Skeletal muscle cell (primary cell): ENCODE measurements at regions not wholly inside any gene's neighbourhood (a gene's known extent, or its start where the extent isn't known, plus 50 kb on each side); places are given as distances from the start of the nearest gene placed in this dataset.

ENCODE experiments used
- DNase-seq: peaks from one replicate; pipeline ENCODE4 v3.0.0-alpha.2; 2010; ENCODE audit warnings: low read depth
- H3K4me3 ChIP-seq: 2 replicates; pipeline ENCODE4 v1.5.1; 2011; ENCODE audit warnings: low read depth, mild to moderate bottlenecking, control low read depth, low read length, moderate library complexity

GRCh38 chr4:17309567-17310268 is 202.2 kb downstream of the QDPR start:
- no peak for DNase-seq
- H3K4me3 ChIP-seq, result no peak overlapping the region

DNA sequence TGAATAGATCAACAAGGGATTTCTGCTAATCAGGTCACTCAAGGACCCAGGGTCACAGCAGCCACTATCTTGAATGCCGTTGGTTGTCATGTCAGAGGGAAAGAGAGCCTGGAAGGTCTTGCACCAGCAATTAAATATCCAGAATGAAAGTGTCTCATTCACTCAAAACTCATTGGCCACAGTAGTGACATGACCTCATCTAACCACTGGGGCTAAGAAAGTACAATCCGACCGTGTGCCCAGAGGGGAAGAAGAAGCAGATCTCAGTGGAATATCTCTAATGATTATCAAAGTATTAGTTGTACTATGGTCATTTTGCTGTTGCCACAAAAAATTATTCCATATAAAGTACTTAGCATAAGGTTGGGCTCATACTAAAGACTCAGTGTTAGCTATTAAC is 210.0 kb downstream of the QDPR start:
- no peak for DNase-seq
- H3K4me3 ChIP-seq, result no peak overlapping the region

DNA sequence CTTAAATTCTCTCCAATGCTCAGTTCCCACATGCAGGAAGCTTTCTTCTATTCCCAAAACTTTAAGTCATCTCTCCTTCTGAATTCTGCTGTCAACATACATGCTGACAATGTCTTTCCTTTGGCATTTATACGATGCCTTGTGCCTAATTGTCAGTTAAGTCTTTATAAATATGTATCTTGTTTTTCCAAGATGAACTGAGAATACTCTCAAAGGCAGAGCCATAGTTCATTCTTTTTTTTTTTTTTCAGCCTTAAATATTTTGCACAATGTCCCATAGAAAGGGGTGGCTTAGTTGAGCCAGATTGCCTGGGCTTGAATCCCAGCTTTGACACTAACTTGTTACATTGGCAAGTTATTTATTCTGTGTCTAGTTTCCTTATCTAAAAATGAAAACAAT is 210.6 kb downstream of the QDPR start:
- H3K4me3 ChIP-seq, result no peak overlapping the region
- DNase-seq, result no peak

GRCh38 chr4:17296921-17297890 is 214.7 kb downstream of the QDPR start:
- H3K4me3 ChIP-seq, result no peak overlapping the region
- no peak for DNase-seq

GRCh38 chr4:17293901-17294300 is 218.0 kb downstream of the QDPR start:
- H3K4me3 ChIP-seq, result no peak overlapping the region
- DNase-seq, result no peak

GRCh38 chr4:17288151-17288550 is 223.7 kb downstream of the QDPR start:
- H3K4me3 ChIP-seq, result no peak overlapping the region
- no peak for DNase-seq

DNA sequence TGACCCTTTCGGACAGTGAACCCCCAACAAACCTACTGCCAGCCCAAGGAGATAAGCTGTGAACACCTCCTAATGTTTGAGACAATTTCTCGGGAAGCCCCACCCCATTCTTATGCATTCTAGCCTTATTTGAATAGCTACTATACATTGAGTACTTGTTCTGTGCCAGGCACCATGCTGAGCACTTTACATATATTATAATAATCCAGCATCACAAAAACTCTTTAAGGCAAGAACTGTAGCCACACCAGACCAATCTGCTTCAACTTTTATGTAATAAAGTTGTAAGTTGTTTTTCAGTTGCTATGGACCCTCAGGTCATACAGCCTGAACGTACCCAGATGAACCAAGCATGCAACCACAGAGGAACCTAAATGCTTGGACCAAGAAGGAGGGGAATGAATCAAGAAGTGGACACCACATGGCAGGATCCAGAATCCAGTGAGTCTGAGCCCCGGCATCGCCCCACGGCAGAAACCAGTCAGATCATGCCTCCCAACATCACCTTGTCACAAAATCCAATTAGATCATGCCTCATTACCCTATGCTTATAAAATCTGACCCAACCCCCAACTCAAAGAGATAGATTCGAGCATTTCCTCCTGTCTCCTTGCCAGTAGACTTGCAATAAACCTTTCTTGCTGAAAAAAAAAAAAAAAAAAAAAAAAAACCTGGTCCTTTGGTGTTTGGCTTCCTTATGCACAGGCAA is 225.0 kb downstream of the QDPR start:
- DNase-seq, result no peak
- H3K4me3 ChIP-seq, result no peak overlapping the region

DNA sequence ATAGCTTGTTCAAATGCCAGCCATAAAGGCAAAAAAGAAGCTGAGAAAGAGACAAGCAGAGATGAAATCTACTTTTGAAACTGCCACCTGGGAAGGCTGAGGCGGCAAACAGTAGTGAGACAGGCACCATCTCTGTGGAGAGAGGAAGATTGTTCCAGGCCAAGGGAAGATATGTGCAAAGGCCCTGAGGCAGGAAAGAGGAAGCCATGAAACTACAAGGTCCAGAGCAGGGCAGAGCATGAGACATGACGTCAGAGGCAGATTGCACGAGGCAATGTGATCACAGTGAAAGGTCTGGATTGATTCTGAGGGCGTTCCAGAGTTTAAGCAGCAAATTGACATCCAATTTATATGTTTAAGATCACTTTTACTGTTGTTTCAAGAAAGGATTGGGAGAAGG is 226.1 kb downstream of the QDPR start:
- no peak for DNase-seq
- H3K4me3 ChIP-seq, result no peak overlapping the region

DNA sequence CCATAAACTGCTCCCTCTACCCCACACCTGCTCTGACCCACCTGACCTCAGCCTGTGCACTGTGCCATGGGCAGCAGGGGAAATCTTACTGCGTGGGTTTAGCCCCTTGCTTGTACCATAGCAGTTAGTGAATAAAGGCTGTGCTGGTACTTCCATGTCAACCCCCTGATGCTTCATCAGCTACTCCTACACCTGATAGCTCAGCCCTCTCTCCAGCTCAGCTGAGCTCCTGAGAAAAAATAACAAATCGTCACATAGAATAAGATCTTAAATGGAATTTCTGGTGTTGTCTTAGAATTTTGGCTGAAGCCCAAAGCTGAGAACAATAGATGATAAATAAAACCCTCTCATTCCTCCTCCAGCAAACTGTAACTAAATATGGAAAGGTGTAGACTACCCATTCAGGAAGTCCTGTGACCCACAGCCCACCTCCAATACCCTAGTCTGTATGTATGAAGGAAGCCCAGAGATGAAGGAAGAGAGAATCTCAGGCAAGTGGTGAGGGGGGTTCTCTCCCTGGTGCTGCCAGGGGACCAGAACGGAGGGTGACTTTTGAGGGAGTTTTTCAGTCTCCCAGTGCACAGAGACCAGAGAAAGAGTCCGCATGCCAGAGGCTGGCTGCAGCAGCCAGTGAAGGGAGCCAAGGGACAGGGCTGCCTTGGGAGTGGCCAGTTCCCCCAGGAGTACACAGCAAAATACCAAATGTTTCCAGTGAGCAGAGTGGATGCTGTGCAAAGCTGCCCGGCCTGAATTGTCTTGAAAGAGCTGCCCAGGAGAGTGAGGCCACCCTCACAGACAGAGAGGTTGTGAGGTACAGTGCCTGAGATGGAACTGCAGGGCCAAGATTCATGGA is 227.3 kb downstream of the QDPR start:
- DNase-seq, result no peak

GRCh38 chr4:17283832-17284231 is 228.1 kb downstream of the QDPR start:
- no peak overlapping the region for H3K4me3 ChIP-seq
- no peak for DNase-seq

More for the DNA sequence above, 227.3 kb downstream of the QDPR start:
- no peak overlapping the region for H3K4me3 ChIP-seq

DNA sequence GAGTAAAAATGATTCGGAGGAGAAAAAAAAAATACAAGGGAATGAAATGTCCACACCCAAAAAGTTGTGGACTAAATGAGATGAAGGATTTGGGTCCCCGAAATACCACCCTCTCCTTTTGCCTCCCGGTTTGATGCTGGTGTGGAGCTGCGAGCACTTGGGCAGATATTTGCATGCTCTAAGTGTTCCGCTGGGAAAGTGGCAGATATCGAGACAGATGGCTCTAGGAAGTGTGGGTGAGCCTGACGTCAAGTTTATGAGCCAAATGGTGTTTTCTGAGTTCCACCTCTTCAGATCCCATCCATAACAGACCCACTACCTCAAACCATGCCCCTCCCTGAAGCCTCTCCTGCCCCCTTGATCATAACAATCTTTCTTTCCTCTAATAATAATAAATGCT is 228.6 kb downstream of the QDPR start:
- no peak overlapping the region for H3K4me3 ChIP-seq
- no peak for DNase-seq

GRCh38 chr4:17280261-17281018 is 231.4 kb downstream of the QDPR start:
- no peak for DNase-seq
- no peak overlapping the region for H3K4me3 ChIP-seq

GRCh38 chr4:17276776-17277175 is 235.1 kb downstream of the QDPR start:
- DNase-seq, result peak; percentile 2

GRCh38 chr4:17275836-17276235 is 236.1 kb downstream of the QDPR start:
- no peak for DNase-seq
- no peak overlapping the region for H3K4me3 ChIP-seq

More at GRCh38 chr4:17276776-17277175, 235.1 kb downstream of the QDPR start:
- no peak overlapping the region for H3K4me3 ChIP-seq

- H3K4me3 ChIP-seq, result no peak overlapping the region
- no peak for DNase-seq
Observed at GRCh38 chr4:17273047-17273446, 238.8 kb downstream of the QDPR start.

GRCh38 chr4:17272154-17272553 is 239.7 kb downstream of the QDPR start:
- no peak overlapping the region for H3K4me3 ChIP-seq
- no peak for DNase-seq

GRCh38 chr4:17265653-17266052 is 246.2 kb downstream of the QDPR start:
- no peak overlapping the region for H3K4me3 ChIP-seq
- no peak for DNase-seq

- DNase-seq, result no peak
- H3K4me3 ChIP-seq, result no peak overlapping the region
Observed at GRCh38 chr4:17265139-17265538, 246.8 kb downstream of the QDPR start.
